ENCODE measurements at regions not wholly inside any gene's neighbourhood (a gene's known extent, or its start where the extent isn't known, plus 50 kb on each side); places are given as distances from the start of the nearest gene placed in this dataset.

DNA sequence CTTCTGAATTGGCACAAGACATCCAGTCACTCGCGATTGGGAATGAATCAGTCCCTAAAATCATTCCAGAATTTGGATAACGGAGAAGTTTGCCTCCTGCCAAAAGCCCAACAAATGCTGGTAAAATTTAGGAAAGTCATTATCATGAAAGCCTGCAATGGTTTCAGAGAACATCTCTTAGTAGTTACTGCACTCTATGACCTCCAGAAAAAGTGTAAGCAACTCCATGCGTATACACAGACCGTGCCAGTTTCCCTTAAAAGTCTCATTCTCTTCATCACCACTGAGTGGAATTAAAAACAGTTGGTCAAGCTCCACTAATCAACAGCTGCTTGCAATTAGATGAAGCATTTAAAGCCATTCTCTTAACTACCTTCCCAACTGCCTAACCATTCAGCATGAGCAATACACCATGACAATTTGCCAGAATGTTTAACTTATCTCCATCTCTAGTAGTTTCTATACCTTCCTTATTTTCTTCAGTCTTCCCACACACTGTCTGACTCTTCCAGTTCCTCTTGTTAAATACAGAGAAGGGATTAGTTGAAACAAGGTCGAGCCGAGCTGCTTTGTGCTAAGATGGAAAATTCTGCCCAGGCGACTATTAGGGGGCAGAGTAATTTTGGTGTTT lies 183.6 kb upstream of the PRDM1 start:
- no peaks in the 10 kb centered on the region for H3K27me3 ChIP-seq (ENCODE audit: insufficient read depth)
- H4K20me1 ChIP-seq (replicated peaks; ENCODE audit: insufficient read depth), result no peaks in the 10 kb centered on the region
- no peak for DNase-seq (ENCODE audit: low spot score)
- no peaks in the 10 kb centered on the region for H3K36me3 ChIP-seq (ENCODE audit: insufficient read depth)
- H3K4me2 ChIP-seq, result no peak overlapping the region
- Mint-ChIP-seq H3K27ac (no peak overlapping the region), H3K36me3 (ENCODE audit: low read depth) (no peaks in the 10 kb centered on the region), H3K4me3 (no peak overlapping the region), H3K27me3 (ENCODE audit: insufficient read depth, low read depth, poor library complexity) (no peaks in the 10 kb centered on the region), H3K4me1 (no peaks in the 10 kb centered on the region), H3K9me3 (no peaks in the 10 kb centered on the region)
- no peak overlapping the region for H3K27ac ChIP-seq (ENCODE audit: low read depth)
- H3K4me3 ChIP-seq, result no peak overlapping the region
- TF ChIP-seq POLR2AphosphoS5 (IDR thresholded peaks at IDR 0.05; ENCODE audit: low read depth) (no peak), NANOG (IDR thresholded peaks at IDR 0.05; ENCODE audit: borderline replicate concordance) (no peak), ZNF114 (CRISPR knock-in tag; IDR thresholded peaks at IDR 0.05) (no peak), EZH2 (IDR thresholded peaks at IDR 0.05; ENCODE audit: low read depth, unreplicated experiment) (no peak), STAT1 (IDR thresholded peaks at IDR 0.05; ENCODE audit: unreplicated experiment) (no peak), ZNF331 (CRISPR knock-in tag; IDR thresholded peaks at IDR 0.05; ENCODE audit: low read depth) (no peak), ETS1 (IDR thresholded peaks at IDR 0.05) (no peak), CREB1 (CRISPR knock-in tag; IDR thresholded peaks at IDR 0.05; ENCODE audit: low read depth) (no peak), EZH2phosphoT487 (IDR thresholded peaks at IDR 0.05; ENCODE audit: unreplicated experiment) (no peak)
- H3K79me2 ChIP-seq (replicated peaks; ENCODE audit: insufficient read depth), result no peaks in the 10 kb centered on the region
- no peak for ATAC-seq
- H2AFZ ChIP-seq, result no peak overlapping the region
- no peaks in the 10 kb centered on the region for H3F3A ChIP-seq (replicated peaks; ENCODE audit: low read depth)
- 0 out of 2 replicates have a peak, but pooled peaks cover 3% of the 10 kb centered on the region for H3K9me2 ChIP-seq (ENCODE audit: insufficient read depth)
- H3K4me1 ChIP-seq (ENCODE audit: insufficient read depth), result no peaks in the 10 kb centered on the region

DNA sequence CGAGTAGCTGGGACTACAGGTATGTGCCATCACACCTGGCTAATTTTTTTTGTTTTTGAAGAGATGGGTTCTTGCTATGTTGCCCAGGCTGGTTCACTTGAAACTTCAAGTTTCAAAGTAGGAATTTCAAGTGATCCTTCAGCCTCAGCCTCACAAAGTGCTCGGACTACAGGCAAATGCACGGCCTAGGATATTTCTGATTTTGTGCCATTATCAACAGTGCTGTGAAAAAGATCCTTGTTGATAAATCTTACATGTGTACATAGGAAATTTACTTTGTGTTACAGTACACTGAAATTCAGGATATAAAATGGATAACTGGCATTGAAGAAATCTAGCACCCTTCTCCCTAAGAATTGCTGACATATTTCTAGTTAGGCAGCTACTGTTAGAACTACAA lies 184.6 kb upstream of the PRDM1 start:
- no peaks in the 10 kb centered on the region for H3F3A ChIP-seq (replicated peaks; ENCODE audit: low read depth)
- H3K4me3 ChIP-seq, result no peak overlapping the region
- H3K9me3 Mint-ChIP-seq, result no peaks in the 10 kb centered on the region
- H3K36me3 Mint-ChIP-seq (ENCODE audit: low read depth), result no peaks in the 10 kb centered on the region
- no peaks in the 10 kb centered on the region for H3K4me1 ChIP-seq (ENCODE audit: insufficient read depth)
- no peak overlapping the region for H3K27ac ChIP-seq (ENCODE audit: low read depth)
- H3K79me2 ChIP-seq (replicated peaks; ENCODE audit: insufficient read depth), result no peaks in the 10 kb centered on the region
- no peak for DNase-seq (ENCODE audit: low spot score)
- no peak overlapping the region for H2AFZ ChIP-seq
- TF ChIP-seq CREB1 (CRISPR knock-in tag; IDR thresholded peaks at IDR 0.05; ENCODE audit: low read depth) (no peak), STAT1 (IDR thresholded peaks at IDR 0.05; ENCODE audit: unreplicated experiment) (no peak)
- TF ChIP-seq, protein P1, sequence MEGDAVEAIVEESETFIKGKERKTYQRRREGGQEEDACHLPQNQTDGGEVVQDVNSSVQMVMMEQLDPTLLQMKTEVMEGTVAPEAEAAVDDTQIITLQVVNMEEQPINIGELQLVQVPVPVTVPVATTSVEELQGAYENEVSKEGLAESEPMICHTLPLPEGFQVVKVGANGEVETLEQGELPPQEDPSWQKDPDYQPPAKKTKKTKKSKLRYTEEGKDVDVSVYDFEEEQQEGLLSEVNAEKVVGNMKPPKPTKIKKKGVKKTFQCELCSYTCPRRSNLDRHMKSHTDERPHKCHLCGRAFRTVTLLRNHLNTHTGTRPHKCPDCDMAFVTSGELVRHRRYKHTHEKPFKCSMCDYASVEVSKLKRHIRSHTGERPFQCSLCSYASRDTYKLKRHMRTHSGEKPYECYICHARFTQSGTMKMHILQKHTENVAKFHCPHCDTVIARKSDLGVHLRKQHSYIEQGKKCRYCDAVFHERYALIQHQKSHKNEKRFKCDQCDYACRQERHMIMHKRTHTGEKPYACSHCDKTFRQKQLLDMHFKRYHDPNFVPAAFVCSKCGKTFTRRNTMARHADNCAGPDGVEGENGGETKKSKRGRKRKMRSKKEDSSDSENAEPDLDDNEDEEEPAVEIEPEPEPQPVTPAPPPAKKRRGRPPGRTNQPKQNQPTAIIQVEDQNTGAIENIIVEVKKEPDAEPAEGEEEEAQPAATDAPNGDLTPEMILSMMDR (conservative IDR thresholded peaks at IDR 0.05; ENCODE audit: low read depth in 2 of 2), result no peak
- H4K20me1 ChIP-seq (replicated peaks; ENCODE audit: insufficient read depth), result no peaks in the 10 kb centered on the region
- no peaks in the 10 kb centered on the region for H3K27me3 Mint-ChIP-seq (ENCODE audit: insufficient read depth, low read depth, poor library complexity)
- ATAC-seq, result no peak
- H3K36me3 ChIP-seq (ENCODE audit: insufficient read depth), result no peaks in the 10 kb centered on the region
- 0 out of 2 replicates have a peak, but pooled peaks cover 3% of the 10 kb centered on the region for H3K9me2 ChIP-seq (ENCODE audit: insufficient read depth)
- H3K4me1 Mint-ChIP-seq, result no peaks in the 10 kb centered on the region
- no peak overlapping the region for H3K4me3 Mint-ChIP-seq
- no peak overlapping the region for H3K4me2 ChIP-seq
- no peak overlapping the region for H3K27ac Mint-ChIP-seq
- H3K27me3 ChIP-seq (ENCODE audit: insufficient read depth), result no peaks in the 10 kb centered on the region
